GM18505 (cell line): ENCODE measurements at regions not wholly inside any gene's neighbourhood (a gene's known extent, or its start where the extent isn't known, plus 50 kb on each side); places are given as distances from the start of the nearest gene placed in this dataset.

Source experiments
- ATAC-seq: cut with Tn5 transposase; IDR thresholded peaks from one replicate; pipeline ENCODE4 v1.9.1; 2021; ENCODE audit not compliant: unreplicated experiment
- POLR2A ChIP-seq: IDR thresholded peaks from 4 replicates; pipeline ENCODE4 v1.6.1; 2011; ENCODE audit warnings: borderline replicate concordance; ENCODE audit not compliant: insufficient read depth, insufficient read length; ENCODE audit errors: extremely low read depth

DNA sequence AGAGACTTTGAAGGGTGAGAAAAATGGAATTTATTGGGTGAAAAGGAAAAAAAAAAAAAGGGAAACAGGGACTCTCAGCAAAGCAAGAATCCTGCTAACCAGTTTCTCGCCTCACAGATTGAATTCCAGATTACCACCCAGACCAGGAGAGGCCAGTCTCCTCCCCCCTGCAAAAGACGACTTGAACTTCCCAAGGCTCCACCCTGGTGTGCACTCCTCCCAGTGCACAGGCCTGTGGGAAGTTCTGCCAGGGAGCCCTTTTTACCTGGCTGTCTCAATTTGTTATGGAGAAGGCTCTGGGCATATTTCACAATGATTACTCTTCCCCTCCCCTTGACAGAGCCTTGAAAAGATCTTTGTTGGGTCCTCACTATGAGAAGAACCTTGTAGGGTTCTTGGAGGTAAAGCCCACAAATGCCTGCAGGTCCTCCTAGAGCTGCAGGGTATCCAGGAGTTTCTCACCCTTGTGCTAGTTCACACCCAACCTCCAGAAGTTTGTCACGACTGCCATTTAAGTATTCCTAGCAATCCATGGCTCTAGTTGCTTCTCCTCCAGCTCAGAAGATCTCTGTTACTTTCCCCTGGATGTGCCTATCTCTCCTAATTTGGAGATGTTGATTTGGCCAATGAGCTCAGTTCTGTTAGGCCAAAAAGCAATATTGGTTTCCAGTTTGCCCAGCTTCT is 229.8 kb upstream of the TMTC4 start:
- no peak for ATAC-seq
- TF ChIP-seq POLR2A = no peak

DNA sequence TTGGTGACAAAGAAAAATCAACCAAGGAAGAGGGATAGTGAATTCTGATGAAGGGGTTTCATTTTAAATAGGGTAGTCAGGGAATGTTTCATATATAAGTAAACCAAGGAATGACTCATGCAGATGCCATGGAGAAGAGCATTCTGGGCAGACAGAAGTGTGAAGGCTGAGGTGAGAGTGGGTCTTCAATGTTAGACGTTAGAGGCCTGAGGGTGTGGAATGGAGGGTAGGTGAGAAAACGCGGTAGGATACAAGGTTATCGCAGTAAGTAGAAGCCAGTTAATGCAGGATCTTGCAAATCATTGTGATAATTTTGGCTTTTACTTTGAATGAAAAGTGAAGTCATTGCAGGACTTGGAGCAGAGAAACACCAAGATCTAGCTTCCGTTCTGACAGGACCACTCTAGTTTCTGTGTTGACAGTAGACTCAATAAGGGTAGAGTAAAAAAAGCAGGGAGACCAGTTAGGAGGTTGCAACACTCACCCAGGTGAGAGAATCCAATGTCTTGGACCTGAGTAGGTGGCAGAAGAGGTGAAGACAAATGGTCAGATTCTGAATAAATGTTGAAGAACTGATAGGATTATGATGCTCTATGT is 225.2 kb upstream of the TMTC4 start:
- ATAC-seq = no peak
- no peak for TF ChIP-seq POLR2A

DNA sequence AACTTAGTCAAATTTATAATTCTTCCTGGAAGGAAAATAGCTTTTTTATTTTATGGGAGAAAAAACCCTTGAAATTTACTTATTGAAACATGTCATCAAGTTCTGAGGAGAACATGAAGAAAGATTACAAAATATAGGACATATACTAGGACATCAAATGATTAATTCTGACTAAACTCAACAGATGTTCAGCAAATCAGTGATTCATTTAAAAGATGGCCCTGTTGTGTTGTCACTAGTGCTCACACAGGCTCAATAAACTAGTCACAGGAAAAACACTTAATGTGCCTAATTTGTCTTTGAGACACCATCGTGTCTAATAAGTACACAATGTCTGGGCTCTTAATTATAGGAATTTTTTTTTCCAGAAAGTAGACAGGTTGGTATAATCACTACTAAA is 223.8 kb upstream of the TMTC4 start:
- TF ChIP-seq POLR2A = no peak
- no peak for ATAC-seq

DNA sequence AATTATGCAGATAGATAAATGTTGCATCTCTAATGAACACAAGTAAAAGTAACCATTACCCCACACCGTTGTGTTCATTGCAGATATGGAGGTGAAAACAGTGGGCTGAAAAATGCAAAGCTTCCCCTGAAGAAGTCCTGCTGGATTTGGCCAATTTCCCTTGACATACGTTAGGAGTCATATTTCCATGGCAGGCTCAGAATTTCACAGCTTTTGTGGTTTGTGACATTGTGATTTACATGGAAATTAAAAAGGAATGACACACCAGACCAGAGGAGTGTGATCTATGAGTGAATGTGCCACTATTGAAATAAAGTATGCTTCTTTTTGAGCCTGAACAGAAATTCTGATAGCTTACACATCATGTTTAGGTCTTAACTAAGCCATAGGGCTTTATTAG is 221.1 kb upstream of the TMTC4 start:
- no peak for ATAC-seq
- TF ChIP-seq POLR2A = no peak

DNA sequence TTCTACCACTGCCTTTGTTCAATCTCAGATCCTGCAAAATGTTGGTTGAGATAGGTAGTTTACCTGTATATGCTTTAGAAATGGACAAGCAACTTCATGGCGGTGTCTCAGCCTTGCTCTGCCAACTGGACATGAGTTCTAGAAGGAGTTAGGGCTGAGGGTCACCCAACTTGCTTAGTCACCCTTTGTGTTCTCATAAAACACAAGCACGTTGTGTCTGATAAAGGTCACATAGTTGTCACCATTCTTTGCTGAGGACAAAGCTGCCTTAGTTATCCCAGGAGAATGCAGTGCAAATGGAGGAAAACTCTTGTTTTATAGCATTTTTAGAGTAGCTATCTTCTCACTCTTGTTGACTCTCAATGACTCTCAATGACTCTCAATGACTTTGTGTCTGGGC is 218.4 kb upstream of the TMTC4 start:
- no peak for ATAC-seq

DNA sequence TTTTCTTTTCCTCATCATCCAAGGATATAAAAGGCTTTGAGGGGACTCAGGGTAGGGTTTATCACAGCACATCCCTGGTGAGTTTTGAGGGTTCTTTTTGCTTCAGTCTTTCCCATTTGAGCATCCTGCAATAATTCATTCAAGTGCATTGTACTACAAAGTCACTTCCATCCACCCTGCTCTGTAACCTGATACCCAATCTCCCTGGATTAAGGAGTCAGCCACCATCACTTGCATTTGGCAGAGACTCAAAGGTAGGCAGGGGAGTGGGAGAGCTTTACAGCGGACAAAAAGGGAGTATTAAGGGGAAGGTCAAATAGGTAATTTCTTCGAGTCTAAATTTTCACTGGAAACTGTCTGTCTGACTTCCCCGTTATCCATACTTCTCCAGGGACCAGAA is 216.1 kb upstream of the TMTC4 start:
- TF ChIP-seq POLR2A = no peak
- no peak for ATAC-seq

More for the DNA sequence above, 218.4 kb upstream of the TMTC4 start:
- TF ChIP-seq POLR2A = no peak

DNA sequence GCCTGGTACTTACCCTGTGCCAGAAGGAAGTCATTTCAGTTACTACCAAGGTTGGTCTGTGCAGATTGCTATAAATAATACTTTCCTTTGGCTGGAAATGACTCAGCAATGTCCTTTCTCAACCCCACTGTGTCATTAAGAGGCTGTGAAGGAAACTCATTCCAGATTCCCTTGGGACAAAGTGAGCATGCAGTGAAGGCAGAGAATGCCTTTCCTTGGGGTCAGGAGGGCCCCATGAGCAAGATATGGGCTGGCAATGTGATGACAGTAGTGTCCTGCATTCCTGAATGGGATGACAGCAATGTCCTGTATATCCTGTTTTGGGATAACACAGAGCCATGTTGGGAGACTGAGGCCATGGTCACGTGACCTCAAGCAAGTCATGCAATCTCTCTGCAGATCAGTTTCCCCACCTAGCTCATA is 213.1 kb upstream of the TMTC4 start:
- ATAC-seq = no peak
- TF ChIP-seq POLR2A = no peak

DNA sequence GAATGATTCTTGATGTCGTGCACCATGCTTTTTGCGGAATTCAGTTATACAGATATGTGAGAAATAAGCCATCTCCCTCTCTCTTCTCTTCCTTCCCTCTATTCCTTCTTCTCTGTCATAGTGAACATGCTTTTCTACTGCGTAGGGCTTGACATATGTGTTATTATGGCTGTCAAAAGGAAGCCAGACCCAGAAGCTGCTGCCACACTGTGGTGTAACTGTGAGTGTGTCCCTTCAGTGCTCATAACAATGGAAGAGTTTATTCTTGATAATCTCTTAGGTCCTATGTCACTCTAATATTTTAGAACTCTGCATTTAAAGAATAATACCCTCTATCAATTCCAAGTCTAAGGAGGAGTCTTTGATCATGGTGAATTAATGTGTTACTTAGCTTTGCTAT is 208.9 kb upstream of the TMTC4 start:
- TF ChIP-seq POLR2A = no peak
- ATAC-seq = no peak

DNA sequence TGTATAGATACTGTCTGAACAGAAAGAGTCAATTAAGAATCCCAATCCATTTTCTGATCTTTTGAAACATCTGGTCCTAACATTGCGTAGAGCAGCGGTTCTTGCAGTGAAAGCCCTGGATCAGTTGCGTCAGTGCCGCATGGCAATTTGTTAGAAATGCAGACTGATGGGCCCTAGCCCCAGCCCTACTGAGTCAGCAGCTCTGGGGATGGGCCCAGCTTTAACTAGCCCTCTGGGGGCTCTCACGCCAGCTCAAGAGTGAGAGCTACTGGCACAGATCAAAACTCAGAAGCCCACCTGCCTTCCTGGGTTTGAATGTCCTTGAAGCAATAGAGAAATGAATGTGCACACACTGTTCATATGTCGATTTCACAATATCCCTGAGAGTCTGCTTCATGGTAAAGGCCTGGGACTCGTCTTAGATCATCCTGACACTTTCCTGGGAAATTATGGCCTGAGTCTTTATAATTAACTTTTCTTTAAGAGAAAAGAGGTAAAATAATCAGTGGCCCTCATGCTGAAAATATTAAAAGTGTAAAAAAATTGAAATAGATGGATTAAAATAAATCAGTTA is 206.8 kb upstream of the TMTC4 start:
- TF ChIP-seq POLR2A = no peak
- ATAC-seq = no peak

DNA sequence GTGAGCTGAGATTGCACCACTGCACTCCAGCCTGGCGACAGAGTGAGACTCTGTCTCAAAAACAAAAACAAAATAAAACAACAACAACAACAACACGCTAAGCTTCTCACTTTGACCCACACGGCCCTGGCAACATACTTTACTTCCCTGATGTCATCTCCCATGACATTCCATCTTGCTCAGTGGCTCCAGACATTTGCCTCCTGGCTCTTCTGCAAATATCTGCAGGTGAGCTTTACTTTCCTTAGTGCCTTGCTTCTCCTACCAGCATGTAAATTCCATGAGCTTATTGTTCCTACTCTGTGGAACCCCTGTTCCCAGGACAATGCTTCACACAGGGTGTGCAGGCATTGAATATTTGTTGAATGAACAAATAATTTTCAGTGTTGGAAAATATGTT is 205.6 kb upstream of the TMTC4 start:
- TF ChIP-seq POLR2A = no peak
- no peak for ATAC-seq

DNA sequence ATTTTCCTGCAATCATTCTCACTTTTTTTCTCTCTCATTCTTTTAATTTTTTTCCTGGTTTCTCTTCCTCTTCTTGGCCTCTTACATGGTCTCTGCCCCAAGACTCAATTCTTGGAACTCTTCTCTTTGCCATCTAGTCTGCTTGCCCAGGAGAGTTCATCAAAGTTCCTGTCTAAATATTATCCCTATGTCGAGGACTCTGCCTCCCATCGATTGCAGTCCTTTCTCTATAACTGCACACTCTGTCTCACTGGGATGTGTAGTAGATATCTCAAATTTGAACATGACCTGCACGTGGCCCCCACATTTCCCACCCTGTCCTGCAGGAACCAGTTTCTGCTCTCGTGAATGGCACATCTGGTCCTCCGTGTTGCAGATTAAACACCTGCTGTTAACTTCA is 204.7 kb upstream of the TMTC4 start:
- no peak for TF ChIP-seq POLR2A
- ATAC-seq = no peak

DNA sequence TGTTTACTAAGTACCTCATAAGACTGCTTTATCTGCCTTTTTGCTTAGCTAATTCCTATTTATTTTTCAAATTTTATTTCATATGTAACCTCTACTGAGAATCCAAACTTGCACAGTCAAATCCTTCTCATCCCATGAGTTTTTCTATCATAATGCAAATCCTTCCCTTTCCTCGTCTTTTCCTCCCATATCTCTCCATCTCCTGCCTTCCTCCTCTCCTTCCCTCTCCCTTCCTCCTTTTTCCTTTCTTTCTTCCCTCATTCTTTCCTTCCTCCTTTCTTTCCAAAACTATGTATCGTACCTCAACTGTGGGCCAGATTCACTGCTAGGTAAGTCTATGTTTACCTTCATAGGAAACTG is 201.4 kb upstream of the TMTC4 start:
- TF ChIP-seq POLR2A = no peak
- ATAC-seq = no peak

DNA sequence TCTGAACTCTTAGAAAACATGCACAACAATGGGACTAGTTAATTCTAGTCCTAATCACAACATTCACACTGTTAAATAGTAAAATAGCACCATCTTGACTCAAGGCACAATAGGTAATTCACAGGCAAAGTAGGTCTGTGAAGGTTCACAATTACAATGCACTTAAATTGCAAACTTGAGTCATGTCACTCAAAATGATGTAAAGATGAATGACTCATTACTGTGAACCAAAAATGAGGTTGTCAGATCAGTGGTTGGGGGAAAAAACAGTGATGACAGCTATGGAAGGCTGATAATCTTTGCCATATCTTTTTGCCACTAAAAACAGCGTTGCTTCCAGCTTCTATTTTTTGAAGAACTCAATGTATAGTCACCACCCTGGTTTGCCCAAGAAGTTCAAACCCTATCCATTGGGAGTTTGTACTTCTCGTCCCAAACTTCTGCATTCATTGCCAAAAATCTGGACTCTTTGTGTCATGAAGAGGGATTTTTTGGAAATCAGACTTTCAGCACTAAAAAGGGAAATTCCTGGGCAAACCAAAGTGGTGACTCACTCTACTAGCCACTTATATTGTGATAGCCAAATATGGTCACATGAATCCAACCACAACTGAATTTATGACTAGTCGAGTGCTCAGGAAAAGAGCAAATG is 200.9 kb upstream of the TMTC4 start:
- TF ChIP-seq POLR2A = no peak
- peak; percentile 66 for ATAC-seq

DNA sequence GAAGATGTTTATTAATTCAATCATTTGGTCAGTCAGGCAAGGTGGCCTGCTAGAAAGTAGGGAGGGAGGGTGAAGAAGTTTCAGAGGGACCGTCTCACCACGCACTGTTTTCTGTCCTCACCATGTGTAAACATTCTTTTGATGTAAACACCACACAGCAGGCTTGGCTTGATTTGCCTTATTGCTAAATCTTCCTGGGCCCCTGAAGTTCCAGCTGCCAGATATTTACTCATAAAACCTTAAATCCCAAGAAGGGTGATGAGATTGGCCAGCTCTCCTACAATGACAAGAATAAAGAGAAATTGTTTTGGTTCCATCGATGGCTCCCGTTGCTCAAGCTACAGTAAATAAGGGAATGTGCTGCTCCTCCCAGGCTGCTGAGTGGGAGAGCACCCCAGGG is 198.2 kb upstream of the TMTC4 start:
- no peak for TF ChIP-seq POLR2A
- no peak for ATAC-seq
